Peyer's patch (tissue), 4 donors: ENCODE measurements at regions not wholly inside any gene's neighbourhood (a gene's known extent, or its start where the extent isn't known, plus 50 kb on each side); places are given as distances from the start of the nearest gene placed in this dataset.

ENCODE experiments used
- CTCF ChIP-seq, 6 experiments: fragments of 450-650 bp in 4 of 6; fragments of 200-600 bp in 2 of 6; sonication (generic) in 1 of 6; IDR thresholded peaks; one replicate each; pipeline ENCODE4 v1.5.1; 2017 to 2019; ENCODE audit warnings: antibody characterized with exemption in 6 of 6, mild to moderate bottlenecking in 3 of 6, moderate library complexity in 1 of 6
- POLR2A ChIP-seq, 2 donors: fragments of 450-650 bp; IDR thresholded peaks; one replicate each; pipeline ENCODE4 v1.5.1; 2017; ENCODE audit warnings: antibody characterized with exemption in 2 of 2, mild to moderate bottlenecking in 2 of 2, moderate library complexity in 2 of 2

- TF ChIP-seq CTCF (IDR thresholded peaks at IDR 0.05) (no peak), POLR2A (IDR thresholded peaks at IDR 0.05) (no peak)
Measured at GRCh38 chr3:22443571-22444233, 692.7 kb upstream of the ZNF385D start.
